GM13977 (cell line): ENCODE measurements at regions not wholly inside any gene's neighbourhood (a gene's known extent, or its start where the extent isn't known, plus 50 kb on each side); places are given as distances from the start of the nearest gene placed in this dataset.

ENCODE experiments used
- DNase-seq: peaks from one replicate; pipeline ENCODE4 v3.0.0; 2012; ENCODE audit warnings: low spot score
- CTCF ChIP-seq: IDR thresholded peaks from 2 replicates; pipeline ENCODE4 v1.5.1; 2012; ENCODE audit warnings: mild to moderate bottlenecking, control low read depth; ENCODE audit not compliant: insufficient read depth; ENCODE audit errors: extremely low read depth, missing control alignments
- in situ Hi-C: fragments of 300-500 bp; cut with MboI; formaldehyde crosslinking; loops from one replicate; pipeline ENCODE4 v1.12.0; 2022; ENCODE audit warnings: low sequenced_read_pairs, low pct_unique_long_range_greater_than_20kb, mixed read lengths, inconsistent platforms; ENCODE audit not compliant: unreplicated experiment

GRCh38 chrX:69216446-69216845 lies 51.2 kb upstream of the PJA1 start:
- in situ Hi-C loops, result no loop called here
- no peak for TF ChIP-seq CTCF
- DNase-seq, result no peak

- no peak for TF ChIP-seq CTCF
- in situ Hi-C loops, result no loop called here
- DNase-seq, result no peak
Observed at GRCh38 chrX:69215161-69215875, 50.1 kb upstream of the PJA1 start.
